T-helper 22 cell (primary cell): ENCODE measurements at regions not wholly inside any gene's neighbourhood (a gene's known extent, or its start where the extent isn't known, plus 50 kb on each side); places are given as distances from the start of the nearest gene placed in this dataset.
"Not testable (repeated sequence)": the region's sequence is repeated elsewhere in the genome, so short reads cannot be mapped to it uniquely, and the experiment has no call there.

Source experiments
- DNase-seq: peaks from one replicate; pipeline ENCODE4 v3.0.0-alpha.2; 2020; ENCODE audit warnings: low read depth

DNA sequence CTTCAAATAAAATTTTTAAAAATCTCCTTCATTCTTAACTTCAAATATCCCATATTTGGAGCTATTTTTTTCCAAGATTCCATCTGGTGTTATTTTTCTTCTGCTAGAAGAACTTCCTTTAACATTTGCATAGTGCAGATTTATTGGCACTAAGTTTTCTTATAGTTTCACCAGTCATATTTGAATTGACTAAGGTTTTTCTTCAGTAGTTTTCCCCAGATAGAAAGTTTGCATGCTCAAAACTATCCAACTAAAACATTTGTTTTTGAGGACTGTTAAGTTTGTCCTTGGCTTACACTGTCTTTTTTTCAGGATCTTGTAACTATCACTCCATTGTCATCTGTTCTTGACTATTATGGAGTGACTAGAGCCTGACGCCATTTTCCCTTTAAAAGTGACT, 606.7 kb downstream of the TAF11L14 start:
- DNase-seq = no peak

DNA sequence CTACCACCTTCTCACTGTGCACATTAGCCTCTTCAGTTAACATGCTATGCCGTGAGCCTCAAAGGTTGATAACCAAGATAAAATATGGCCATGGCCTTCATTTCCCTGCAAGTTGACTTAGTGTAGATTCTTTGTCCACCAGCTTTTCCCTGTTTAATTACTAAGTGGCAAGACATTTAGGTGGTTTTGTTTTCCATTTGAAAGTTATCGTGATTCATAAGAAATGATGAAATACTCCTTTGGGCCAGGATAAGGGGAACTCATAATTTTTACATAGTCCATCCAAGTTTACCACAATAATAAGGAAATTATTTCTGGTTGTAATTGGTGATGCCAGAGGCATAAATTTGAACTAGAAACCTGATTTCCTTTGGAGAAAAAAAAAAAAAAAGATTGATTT, 609.6 kb downstream of the TAF11L14 start:
- no peak for DNase-seq

DNA sequence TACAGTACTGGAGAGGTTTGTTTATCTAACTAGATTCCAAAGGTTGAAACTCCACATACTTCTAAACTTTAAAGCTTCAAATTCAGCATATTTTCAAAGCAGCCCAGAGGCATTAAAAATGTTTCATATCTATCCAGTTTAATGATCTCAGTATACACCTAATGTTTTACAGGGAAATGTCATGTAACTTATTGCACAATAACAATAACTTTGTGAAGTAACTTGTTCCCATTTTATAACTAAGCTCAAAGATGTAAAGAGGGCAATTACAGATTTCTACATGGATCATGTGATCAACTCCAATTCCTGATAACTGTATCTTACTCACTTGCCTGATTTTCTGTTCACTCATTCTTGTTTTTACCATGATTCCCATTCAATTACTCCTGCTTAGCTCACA, 610.0 kb downstream of the TAF11L14 start:
- no peak for DNase-seq

DNA sequence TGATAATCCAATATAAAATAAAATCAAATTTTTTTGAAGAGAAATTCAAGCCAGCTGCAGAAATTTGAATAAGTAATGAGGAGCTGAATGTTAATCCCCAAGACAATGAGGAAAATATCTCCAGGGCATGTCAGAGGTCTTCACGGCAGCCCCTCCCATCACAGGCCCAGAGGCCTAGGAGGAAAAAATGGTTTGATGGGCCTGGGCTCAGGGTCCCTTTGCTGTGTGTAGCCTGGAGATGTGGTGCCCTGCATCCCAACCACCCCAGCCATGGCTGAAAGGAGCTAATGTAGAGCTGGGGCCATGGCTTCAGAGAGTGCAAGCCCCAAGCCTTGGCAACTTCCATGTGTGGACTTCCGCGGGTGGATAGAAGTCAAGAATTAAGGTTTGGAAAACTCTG, 618.3 kb downstream of the TAF11L14 start:
- no peak for DNase-seq

GRCh38 chr5:18264126-18264882, 630.0 kb downstream of the TAF11L14 start:
- DNase-seq = no peak

- DNase-seq = no peak
Observed at GRCh38 chr5:18270635-18271338, 636.5 kb downstream of the TAF11L14 start.

GRCh38 chr5:18276939-18277338, 642.7 kb downstream of the TAF11L14 start:
- no peak for DNase-seq

DNA sequence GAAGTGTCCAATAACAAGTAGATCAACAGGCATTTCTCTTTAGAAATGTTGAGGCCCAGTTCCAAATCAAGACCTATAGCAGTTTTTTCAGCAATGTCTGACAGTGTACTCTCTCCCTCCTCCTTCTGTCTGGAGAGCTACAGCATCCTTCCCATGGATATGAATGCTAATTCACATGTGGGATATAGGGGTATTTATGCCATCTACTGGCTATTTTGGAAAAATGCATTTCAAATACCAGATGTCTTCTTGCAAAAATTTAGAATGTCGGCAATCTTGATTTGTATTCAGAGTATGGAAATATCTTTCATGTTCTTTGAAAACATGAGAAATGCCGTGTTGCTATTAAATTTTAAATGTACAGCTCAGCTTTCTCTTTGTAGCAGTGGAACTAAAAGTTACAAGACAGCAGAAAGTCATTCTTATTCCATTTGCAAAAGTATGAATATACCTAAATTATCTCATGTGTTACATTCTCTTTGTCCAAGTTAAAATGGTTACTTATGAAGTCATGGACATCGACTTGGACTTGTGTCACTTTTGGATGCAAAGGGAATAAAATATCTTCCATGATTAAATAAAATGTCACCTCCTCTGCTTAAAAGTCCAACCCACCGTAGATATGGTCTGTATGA, 647.8 kb downstream of the TAF11L14 start:
- no peak for DNase-seq

DNA sequence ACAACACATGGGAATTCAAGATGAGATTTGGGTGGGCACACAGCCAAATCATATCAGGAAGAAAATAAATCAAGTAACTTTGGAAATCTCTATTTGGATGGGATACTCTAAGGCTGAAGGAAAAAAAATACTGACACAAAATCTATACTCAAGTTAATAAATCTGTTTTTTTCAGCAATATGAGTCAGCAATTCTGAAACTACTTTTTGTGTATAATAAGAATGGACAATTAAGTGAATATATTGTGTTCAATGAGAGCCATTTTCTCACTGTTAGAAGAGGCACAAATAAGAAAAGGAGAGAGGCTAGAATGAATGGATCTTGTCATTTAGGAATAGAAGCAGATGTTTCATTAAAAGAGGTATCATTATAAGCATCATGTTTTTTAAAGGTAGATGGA, 651.0 kb downstream of the TAF11L14 start:
- DNase-seq = no peak

GRCh38 chr5:18292146-18292545, 657.9 kb downstream of the TAF11L14 start:
- DNase-seq = no peak

DNA sequence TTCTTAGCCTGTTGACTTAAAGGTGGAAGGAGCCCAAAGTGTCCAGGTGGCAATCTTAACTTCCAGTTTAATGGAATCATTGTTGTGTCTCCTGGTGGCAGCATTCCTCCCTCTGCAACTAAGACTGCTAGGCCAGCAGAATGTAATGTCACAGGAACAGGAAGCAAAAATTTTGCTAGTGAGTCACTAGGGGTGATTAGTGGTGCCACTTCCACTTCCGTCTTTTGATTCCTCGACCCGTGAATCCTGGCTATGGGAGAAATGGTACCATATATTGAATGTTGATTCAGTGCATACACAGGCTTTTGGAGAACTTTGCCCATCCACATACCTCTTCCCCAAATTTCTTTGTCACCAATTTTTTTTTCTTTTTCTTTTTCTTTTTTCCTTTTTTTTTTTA, 661.4 kb downstream of the TAF11L14 start:
- DNase-seq = not testable (repeated sequence)

- DNase-seq = no peak
Observed at GRCh38 chr5:18299166-18299565, 664.9 kb downstream of the TAF11L14 start.

- no peak for DNase-seq
Observed at GRCh38 chr5:18305288-18305924, 671.1 kb downstream of the TAF11L14 start.

DNA sequence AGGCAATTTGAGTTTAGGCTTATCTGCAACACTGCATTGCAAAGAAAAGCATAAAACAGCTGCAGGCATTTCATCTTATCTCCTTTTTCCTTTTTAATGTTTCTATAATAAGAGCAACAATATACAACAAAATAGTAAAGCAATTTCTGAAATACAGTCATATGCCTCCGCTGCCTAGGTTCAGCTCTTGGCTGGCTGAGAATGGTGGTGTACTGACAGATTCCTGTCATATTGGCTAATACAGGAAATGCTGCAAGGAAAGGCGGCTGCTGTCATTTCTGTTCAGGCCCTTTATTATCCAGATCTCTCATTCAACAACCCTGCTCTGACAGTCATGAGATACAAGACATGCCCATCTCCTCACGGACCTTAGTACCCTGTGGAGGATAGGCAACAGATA, 677.0 kb downstream of the TAF11L14 start:
- no peak for DNase-seq

DNA sequence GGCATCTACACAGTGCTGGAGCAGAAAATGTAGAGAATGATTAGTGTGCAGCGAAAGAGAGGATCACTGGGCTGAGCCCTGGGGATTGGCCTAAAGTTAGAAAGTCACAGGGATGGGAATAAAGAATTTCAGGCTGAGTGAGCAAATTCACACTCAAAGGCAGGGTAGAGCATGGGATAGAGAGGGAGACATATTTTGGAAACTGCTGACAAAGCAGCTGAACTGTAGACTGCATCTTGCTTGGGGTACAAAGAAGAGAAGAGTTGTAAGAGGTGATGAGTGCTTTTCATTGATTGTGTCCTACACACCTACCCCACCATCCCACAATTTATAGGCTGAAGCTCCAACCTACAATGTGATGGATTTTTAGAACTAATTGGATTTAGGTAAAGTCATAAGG, 677.8 kb downstream of the TAF11L14 start:
- DNase-seq = no peak

GRCh38 chr5:18314192-18314778, 680.0 kb downstream of the TAF11L14 start:
- no peak for DNase-seq

GRCh38 chr5:18321262-18321942, 687.1 kb downstream of the TAF11L14 start:
- DNase-seq = no peak

GRCh38 chr5:18323891-18324290, 689.6 kb downstream of the TAF11L14 start:
- no peak for DNase-seq

GRCh38 chr5:18325431-18325830, 691.2 kb downstream of the TAF11L14 start:
- no peak for DNase-seq

GRCh38 chr5:18329328-18329727, 695.1 kb downstream of the TAF11L14 start:
- no peak for DNase-seq

GRCh38 chr5:18333841-18334240, 699.6 kb downstream of the TAF11L14 start:
- no peak for DNase-seq

DNA sequence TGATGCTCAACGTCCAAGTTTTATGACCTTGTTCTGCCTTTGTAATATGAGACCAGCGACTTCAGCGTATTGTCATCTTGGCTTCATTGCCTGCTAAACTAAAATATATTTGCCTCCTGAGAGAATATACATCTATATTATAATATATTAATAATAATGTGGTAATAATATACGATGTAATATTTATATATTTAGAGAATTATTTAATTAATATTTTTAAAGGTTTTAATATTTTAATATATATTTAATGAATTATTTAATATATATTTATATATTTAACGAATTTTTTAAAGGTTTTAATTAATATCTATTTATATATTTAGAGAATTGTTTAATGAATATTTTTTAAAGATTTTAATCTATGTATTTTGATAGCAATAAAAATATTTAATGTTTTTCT, 700.7 kb downstream of the TAF11L14 start:
- DNase-seq = no peak
